Stimulated activated CD4-positive, alpha-beta T cell treated with anti-CD3 and anti-CD28 coated beads, Interleukin-2, amount 100 ng/mL, for 4 hours (primary cell): ENCODE measurements at regions not wholly inside any gene's neighbourhood (a gene's known extent, or its start where the extent isn't known, plus 50 kb on each side); places are given as distances from the start of the nearest gene placed in this dataset.
A peak's percentile ranks its signal among the peaks of the same experiment; 100 is the strongest.

Experiments
- DNase-seq: peaks from one replicate; pipeline ENCODE4 v3.0.0-alpha.2; 2020; ENCODE audit warnings: low read depth

DNA sequence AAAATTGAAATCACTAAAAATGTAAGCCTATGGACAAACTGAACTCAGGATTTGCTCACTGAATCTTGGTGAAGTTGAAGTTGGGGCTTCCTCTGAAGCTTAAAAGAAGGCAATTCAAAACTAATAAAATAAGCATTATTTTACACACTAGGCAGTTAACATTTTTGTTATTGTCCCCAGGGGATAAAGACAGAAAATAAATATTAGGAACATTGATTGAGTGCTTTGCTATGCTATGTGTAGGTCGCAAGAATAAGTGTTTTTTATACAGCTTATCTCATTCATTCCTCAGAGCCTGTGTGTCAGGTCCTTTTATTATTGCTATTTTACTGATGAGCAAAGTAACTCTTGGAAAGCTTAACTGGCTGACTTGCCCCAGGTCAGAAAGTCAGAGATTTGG is 82.2 kb downstream of the ZNF608 start:
- no peak for DNase-seq

DNA sequence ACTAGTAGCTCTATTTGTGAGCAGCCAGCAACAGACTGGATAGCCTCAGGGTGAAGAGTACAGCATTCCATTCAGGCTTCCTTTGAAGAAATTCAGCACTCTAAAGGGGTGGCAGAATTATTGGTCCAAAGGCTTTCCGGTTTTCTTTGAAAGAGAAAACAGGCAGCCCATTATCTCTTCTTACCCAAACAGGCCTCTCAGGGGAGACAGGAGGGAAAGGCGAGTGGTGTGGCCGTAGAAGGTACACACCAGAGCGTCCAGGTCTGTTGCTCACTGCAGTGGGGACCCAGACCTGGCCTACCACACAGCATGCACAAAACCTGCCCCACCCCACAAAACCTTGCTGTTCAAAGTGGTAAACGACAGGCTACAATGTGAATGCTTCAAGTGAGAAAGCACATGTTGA is 83.3 kb downstream of the ZNF608 start:
- no peak for DNase-seq

DNA sequence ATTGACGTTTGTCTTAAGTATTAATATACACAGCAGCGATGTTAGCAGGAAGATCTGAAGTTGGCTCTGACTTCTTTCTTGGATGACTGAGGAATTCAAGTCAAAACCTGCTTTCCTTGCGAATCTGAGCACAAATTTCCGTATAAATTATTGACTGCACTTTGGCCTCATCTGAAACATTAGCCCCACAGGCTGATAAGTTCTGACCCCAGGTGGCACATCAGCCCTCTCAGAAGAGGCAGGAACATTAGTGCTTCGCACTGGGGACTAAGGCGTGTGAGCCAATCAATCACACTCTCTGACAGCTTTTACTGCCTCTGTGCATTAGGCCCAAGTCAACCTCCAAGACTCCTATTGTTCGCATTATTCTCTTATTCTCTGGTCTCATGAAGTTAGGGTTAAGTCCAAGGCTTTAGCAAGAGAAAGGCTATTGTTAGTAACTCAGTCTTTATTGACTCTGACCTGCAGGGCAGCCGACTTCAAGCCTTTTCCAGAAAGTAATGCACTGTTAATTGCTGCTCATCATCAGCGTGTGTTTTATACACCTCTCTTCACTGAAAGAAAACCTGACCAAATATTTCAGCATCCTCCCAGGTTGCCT is 84.2 kb downstream of the ZNF608 start:
- DNase-seq = no peak

DNA sequence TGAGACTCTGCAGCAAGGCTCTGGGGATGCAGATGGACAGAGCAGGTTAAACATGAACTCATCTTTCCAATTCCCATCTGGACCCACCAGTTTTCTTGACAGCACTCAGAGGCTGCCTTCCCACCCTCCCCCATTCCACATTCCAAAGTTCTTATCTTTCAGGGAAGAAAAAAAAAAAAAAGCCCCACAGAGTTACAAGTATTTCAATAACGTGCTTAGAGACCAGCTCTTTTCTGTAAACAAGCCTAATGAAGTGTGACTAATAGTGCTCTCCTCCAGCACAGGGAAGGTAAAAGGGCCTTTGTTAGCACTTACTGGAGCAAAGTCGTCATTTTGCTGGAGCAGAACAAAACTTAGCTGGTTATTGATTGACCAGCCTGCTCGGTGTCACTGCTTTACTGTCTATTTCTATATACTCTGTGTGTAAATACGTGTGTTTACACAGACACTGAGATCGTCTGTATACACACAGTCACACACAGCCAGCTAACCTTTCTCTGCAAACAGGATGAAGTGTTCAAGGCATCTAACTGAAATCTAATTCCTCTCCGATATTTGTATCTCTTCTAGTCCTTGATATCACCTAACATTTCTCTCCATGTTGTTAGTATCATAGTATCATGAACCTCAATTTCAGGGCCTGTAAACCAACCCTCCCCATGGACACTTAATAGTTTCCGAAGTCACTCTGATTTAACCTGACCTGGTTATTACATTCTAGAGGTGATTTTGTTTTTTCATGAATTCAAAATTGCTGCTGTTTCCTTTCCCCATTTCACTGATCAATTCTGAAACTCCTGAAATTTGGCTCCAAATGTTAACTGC is 84.9 kb downstream of the ZNF608 start:
- no peak for DNase-seq

DNA sequence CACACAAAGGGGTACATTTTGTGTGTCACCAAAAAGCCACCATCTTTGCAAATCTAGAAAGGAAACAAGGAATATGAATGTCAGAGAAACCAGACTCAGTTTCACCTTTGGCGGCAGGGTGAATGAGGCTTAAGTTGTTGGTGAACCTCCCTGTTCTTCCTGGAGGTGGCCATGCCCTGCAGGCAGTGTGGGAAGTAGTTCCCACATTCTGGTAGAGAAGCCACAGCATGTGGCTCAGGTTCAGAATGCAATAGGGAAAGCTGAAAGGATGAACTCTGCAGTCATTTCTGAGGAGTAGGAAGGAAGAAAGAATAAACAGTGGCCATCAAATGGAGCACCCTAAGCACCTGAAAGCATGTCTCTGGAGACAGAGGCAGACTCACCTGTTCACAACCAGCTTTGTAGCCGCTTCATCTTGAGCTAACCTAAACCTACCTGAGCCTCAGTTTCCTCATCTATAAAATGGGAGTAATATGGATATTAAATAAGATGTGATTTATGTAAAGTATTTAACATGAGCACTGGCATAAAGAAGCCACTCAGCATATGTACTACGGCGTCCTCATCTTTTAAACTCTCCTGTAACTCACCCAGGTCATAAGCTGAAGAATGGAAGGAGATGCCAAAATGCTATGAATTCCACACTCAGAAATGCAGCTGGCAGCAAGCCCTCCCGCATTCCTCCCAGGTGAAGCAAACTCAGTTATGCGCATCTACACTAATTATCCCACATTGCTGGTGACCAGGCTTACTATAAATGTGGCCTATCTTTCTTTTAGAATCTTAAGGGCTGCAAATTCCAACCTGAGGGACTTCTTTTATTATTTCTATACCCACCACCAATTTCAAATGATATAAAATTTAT is 86.0 kb downstream of the ZNF608 start:
- DNase-seq = no peak

DNA sequence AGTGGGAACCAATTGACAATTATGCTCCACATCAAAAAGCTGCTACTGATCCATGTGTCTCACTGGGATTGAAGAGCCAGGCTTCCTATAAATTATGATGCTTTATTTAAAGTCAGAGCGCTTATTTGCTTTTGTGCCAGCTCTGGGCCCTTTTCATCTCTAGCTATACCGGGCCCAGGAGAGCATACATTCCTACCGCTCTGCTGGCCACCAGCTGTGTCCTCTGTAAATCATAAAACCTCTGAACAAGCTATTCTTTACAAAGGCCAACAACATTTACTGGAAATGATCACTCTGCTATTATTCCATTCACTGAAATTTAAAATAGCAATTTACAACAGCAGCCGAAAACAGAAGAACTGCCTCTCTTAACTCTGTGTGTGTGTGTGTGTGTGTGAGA is 86.6 kb downstream of the ZNF608 start:
- no peak for DNase-seq

DNA sequence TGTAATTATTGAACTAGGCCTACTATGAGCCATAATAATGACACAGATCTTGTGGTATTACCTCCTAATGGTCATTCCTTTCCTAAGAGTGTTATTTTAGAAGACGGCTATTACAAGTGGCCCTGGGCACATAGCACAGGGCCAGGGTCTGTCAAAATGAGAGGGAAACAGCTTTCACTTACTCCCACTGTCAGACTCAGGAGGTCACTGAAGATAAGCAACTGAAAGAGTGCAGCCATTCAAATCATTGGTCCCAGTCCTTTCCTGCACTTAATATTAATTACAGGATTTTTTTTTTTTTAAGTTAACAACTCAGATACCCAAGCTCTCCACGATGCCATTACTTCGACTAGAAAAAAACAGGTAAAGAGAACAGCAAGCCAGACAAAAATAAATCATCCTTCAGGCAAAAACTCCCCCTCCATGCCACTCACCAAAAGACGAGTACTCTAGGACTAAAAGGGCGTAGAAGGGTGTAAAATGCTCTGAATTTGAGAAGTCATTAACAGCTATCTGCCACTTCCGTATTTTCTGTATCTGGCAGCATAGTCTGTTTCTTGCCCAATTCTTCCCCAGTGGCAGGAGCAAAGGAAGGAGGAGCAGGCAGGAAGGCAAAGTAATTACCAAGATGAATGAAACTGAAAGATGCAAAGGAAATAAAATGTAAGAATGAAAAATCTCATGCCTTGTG is 87.4 kb downstream of the ZNF608 start:
- no peak for DNase-seq

DNA sequence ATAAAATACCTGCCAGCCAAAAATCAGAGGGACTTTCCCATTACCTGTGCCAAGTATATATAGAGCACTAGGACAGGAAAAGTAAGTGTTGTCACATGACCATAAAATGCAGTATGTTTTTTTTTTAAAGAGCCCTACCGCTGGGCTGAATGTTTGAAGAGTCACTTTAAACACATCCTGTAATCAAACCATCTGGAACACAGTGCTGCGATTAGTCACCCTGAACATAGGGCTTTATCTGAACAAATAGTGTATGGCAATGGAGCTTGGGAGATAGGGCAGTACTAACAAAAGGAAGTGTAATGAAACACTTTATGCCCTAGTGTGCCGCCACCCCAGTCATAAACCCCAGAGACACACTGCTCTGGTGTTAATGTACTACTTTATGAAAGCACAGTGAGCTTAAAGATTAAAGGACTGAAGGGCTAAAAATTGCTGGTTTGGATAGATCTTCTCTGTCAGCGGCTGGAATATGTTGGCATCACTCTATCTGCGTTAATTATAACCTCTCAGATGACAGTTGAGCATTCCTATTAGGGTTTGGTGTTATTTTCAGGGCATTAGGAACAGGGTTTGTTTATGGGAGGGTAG is 90.4 kb downstream of the ZNF608 start:
- DNase-seq = no peak

DNA sequence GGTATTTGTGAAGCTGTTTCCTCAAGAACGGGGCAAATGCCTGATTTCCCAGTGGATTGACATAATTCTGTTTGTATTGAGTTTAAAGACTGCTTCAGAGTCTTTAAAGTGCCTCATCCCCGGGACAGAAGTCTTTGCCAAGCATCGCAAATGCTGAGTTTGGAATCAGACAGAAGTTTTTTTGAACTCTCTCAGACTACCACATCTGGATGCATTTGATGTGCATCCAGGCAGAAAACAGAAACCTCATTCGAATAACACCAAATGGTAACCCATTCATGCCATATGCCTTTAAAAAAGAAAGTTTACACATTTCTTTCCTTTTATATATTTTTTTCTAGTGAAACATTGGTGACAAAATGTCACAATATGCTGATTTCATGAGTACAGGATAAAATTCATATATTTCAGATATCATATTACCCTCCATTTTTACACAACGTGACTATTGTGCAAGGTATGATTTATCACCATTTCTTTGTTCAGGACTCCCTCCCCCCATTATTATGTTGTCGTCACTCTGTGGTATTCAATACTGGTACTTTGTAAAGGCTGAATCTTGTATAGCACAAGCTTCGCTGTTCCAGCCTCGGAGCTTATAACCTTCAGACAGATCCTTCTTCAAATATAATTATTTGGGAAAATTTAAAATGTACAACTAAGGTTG is 91.1 kb downstream of the ZNF608 start:
- no peak for DNase-seq

DNA sequence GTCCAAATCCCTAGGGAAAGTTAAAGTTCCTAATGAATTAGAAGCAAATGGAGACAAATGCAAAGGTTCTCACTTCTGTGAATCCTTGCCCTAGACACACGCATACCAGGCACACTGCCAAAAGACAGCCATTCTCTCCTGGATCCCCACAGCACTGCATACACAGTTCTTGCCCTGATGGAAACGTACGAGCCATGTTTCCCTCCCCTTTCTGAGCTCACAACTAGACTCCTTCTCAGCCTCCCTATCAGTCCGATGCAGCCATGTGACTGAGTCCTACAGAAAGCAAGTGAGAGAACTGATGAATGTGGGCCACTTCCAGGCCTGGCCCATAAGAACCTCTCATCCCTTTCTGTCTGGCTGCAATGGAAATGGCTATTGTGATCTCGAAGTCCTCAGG is 92.0 kb downstream of the ZNF608 start:
- DNase-seq = no peak

DNA sequence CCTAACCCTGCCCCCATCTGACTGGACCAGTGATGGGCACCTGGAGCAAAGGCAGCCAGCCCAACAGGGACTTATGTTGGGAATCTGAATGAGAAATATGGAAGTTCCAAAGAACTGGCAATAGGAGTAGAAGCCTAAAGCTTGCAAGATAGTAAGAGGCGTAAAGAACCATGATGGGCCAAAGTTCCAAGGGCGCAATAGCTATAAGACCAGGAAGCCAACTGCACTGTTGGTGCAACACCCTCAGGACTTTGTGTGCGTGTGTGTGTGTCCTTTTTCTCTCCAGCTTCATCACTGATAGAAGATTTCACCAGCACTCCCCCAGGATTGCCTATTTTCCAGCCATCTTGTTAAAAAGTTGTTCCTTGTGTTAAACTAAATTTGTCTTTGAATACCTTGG is 92.8 kb downstream of the ZNF608 start:
- no peak for DNase-seq

DNA sequence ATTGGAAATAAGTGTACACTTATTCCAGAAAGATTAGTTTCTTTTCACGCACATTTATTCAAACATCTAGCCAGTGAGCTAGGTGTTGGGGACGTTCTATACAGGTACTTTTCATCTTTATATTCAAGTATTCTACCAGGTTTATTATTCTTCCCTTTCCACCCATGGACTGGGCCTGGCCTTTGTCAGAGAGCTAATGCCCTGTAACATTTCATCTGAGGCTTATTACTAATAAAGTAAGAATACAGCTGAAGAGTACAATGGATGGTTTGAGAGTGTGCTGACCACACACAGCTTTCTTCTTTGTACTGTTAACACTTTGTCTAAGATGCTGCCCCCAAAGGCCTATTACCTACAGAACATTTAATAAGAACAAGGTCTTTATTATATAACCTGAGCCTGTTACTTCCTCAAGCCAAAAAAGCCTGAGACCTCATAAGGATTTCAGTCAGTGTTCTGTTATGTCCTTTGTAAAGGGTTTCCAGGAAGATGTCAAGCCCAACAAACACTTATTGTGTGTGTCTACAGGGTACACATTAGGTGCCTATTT is 93.5 kb downstream of the ZNF608 start:
- no peak for DNase-seq

DNA sequence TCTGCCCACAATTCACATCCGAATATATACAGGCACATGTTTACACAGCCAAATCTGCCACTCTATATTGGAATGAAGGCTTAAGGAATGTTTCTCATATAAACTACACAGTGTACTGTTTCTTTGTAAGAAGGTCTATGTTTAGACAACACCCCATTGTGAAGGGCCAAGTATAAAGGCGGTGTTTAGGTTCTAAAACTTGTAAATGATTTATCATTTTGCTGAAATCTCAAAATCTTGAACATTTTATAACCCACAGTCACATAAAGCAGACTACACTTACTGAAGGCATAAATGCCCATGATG is 94.0 kb downstream of the ZNF608 start:
- no peak for DNase-seq

DNA sequence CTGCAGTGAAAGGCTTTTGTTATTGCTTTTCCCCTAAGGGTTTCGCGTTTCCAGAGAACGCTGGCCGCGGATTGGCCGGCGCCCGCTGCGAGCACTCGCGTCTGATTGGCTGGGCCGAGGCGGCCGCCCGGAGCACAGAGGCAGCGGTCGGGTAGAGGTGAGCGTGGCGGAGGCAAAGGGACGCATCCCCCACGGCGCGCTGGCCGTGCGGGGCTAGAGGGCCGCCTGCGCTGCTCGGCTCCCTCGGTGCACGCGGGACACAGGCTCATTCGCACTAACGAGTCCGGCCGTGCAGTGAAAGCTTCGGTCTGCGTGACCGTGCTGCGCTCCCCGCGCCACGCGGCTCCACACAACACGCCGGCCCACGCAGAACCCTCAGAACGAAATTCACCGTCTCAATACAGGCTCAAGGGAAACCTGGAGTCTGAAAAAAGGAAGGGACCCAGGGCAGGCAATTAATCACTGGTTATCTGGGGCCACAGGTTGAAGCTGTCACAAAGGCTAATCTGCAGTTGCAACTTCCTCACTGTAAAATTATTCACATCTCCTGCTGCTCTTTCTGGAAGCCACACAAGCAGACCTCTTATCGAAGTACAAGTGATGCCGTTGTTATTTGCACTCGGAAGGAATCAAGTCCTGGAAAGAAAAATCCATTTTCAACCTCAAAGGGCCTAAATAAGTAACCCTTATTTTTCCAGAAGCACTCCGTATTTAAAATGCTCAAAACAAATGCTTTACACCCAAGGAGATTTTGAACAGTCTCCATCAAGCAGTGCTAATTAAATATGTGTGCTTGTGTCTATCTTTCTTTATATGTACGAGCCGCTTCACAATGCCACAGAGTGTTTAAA is 94.6 kb downstream of the ZNF608 start:
- DNase-seq = no peak

DNA sequence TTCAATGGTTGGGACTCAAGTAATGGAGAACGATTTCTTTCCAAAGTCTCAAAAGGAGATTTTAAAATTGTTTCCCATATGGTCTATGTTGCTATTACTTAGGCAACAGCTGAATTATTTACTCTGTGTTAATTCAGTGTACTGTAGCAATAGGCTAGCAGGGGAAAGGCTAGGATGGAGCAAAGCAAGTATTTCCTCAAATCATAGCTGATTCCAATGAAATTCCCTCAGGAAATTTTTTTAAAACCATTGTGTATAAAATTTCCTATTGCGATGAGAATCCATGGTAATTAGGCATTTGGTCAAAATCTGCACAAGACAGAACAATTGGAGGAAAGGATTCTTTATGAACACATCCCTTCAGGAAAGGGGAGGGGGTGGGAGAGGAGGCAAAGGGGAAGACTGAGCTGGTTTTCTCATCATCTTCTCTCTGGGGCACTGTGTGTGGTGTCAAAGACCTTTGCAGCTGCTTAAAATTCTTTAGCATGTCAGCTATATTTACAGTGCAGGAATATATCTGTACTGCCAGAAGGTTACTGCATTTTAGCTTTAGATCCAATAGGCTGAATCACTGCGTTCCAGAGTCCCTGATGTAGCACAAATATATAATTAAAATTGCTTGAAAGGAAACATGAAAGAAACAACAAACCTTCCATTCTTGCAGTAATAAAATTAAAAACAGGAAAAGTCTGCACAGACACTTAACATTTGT is 95.3 kb downstream of the ZNF608 start:
- DNase-seq = no peak

DNA sequence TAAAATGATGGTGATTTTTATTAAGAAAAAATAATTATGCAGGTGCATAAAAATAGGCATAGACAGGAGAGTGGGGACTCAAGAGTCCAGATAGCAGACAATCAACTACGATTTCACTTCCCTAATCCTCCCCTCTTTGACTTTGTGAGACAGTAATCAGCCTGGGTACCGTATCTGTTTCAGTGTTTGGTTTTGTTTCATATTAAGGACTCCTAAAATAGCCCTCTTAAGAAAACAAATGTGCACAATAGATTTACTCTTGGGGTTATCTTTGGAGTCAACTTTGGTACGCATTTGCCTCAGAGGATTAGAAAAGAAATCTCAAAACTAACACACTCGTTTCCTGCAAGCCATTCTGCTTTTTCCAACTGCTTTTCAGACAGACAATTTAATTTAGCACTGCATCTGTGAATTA is 96.3 kb downstream of the ZNF608 start:
- no peak for DNase-seq

DNA sequence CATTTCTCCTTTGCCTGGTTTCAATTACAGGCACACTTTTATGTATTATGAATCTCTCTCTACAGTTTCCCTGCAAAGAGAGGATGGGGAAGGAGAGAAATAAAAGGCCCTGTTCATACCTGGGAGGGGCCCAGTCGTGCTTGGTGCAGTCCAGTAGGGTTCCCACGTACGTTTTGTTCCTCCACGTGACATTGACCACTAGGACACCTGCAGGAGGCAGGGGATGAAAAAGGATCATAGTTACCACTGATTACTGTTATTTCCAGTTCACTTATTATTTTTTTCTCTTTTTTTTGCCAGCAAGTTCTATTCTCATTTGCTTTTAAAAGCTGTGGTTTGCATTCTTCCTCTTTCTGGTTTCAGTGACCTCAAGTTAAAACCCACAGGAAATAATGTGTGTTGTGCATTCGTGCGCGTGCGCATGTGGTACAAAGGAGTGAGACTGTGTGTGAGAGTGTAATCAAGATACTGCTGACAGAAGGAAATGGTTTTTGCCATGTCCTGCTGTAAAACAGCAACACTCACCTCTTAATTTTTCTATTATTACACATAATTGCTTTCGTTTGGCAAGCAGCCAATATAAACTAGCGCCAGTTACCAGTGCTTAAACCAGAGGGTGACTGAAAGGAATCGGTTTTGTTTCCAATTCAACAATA is 96.8 kb downstream of the ZNF608 start:
- peak; percentile 37 for DNase-seq

DNA sequence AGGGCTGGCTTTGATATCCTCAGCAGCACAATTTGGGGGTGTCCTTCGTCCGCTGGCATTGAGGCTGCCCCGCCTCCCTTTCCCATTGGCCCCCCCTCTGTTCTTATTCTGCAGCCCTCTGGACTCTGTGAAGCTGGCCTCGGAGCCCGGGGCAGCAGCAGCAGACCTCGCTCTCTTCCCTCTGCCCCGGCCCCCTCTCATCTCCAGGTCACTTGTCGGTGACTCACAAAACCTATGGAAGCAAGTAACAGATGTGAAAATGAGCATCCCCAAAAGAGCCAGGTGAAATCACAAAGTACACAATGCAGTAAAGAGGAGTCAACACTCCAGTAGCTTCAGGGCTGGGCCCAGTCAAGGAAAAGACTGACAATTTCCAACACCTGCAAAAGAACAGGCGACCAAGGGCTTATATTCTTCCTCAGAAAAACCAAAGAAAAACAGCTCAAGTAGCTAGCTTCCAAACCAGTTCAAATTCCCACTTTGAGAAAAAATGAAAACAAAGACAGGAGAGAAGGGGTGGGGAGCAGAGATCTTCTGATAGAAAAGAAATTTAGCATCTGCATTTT is 97.5 kb downstream of the ZNF608 start:
- no peak for DNase-seq

DNA sequence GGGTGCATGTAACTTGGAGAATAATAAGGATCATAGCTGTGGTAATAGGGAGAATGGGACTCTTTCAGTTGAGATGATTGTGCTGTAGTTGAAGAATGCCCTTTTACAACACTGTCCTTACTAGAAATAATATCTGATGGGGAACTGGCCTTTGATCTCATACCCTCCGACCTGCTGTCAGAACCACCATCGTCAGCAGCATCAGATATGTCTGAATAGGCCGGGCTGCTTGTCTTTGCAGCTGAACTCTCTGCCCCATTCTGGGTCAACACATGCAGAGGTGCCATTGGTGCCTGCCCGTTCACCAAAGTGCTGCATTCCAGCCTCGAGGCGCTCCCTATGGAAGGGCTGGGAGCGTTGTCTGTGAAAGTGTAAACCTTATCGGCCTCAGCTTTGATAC is 99.1 kb downstream of the ZNF608 start:
- no peak for DNase-seq
